ENCODE measurements at regions not wholly inside any gene's neighbourhood (a gene's known extent, or its start where the extent isn't known, plus 50 kb on each side); places are given as distances from the start of the nearest gene placed in this dataset.
A peak's percentile ranks its signal among the peaks of the same experiment; 100 is the strongest.

- WGBS, 2 donors (ENCODE audit: extremely low coverage in 2 of 2, insufficient read length in 2 of 2, insufficient replicate concordance in 1 of 2): no CpG with 5 or more reads among the region's 1 CpG
These were observed 652.1 kb downstream of the TLE4 start for GRCh38 chr9:80223897-80224296.

GRCh38 chr9:80222466-80223169, 650.9 kb downstream of the TLE4 start:
- Histone ChIP-seq H4K91ac (ENCODE audit: low read depth, low read length, poor library complexity) (no peak overlapping the region), H3K14ac (ENCODE audit: low read length) (no peak overlapping the region), H3K4ac (ENCODE audit: low read length) (no peak overlapping the region), H3K23ac (ENCODE audit: low read depth, low read length, poor library complexity) (no peak overlapping the region), H2BK15ac (ENCODE audit: low read length) (no peak overlapping the region), H3K27me3 (ENCODE audit: control insufficient read depth in 3 of 3, insufficient read depth in 3 of 3, low read depth in 1 of 3, low read length in 3 of 3) (no peaks in the 10 kb centered on the region), H3K36me3 (replicated peaks in 1 of 2; ENCODE audit: control insufficient read depth in 2 of 2, insufficient read depth in 2 of 2, low read length in 2 of 2) (no peaks in the 10 kb centered on the region), H3K9ac (ENCODE audit: low read depth, low read length, poor library complexity) (no peak overlapping the region), H3K4me1 (ENCODE audit: control insufficient read depth in 2 of 2, insufficient read depth in 1 of 2, low read depth in 1 of 2, low read length in 2 of 2) (no peaks in the 10 kb centered on the region), H3K4me3 (ENCODE audit: low read length in 2 of 2) (no peak overlapping the region), H3K27ac (replicated peaks; ENCODE audit: low read length) (no peak overlapping the region), H3K4me2 (ENCODE audit: insufficient read depth, low read length, poor library complexity, severe bottlenecking) (no peak overlapping the region), H3K18ac (ENCODE audit: low read length) (no peak overlapping the region), H2BK5ac (ENCODE audit: low read length) (no peak overlapping the region), H2AFZ (ENCODE audit: low read length) (no peak overlapping the region), H2BK120ac (ENCODE audit: low read depth, low read length) (no peak overlapping the region), H2AK5ac (ENCODE audit: low read depth, low read length) (no peak overlapping the region), H3K9me3 (replicated peaks in 1 of 2; ENCODE audit: control insufficient read depth in 2 of 2, insufficient read depth in 1 of 2, low read depth in 1 of 2, low read length in 2 of 2) (no peaks in the 10 kb centered on the region), H2BK12ac (ENCODE audit: low read length) (no peak overlapping the region), H4K8ac (ENCODE audit: low read depth, low read length) (no peak overlapping the region), H3K79me1 (ENCODE audit: low read depth, low read length) (no peaks in the 10 kb centered on the region)
- no peak for DNase-seq (ENCODE audit: low spot score)
- no CpG with 5 or more reads among the region's 3 CpGs for WGBS, 2 donors (ENCODE audit: extremely low coverage in 2 of 2, insufficient read length in 2 of 2, insufficient replicate concordance in 1 of 2)

More at GRCh38 chr9:80223897-80224296, 652.1 kb downstream of the TLE4 start:
- Histone ChIP-seq H3K4ac (ENCODE audit: low read length) (no peak overlapping the region), H2BK5ac (ENCODE audit: low read length) (no peak overlapping the region), H4K91ac (ENCODE audit: low read depth, low read length, poor library complexity) (no peak overlapping the region), H3K14ac (ENCODE audit: low read length) (no peak overlapping the region), H2BK120ac (ENCODE audit: low read depth, low read length) (no peak overlapping the region), H2BK12ac (ENCODE audit: low read length) (no peak overlapping the region), H3K23ac (ENCODE audit: low read depth, low read length, poor library complexity) (no peak overlapping the region), H3K4me3 (ENCODE audit: low read length in 2 of 2) (no peak overlapping the region), H3K9me3 (replicated peaks in 1 of 2; ENCODE audit: control insufficient read depth in 2 of 2, insufficient read depth in 1 of 2, low read depth in 1 of 2, low read length in 2 of 2) (no peaks in the 10 kb centered on the region), H3K18ac (ENCODE audit: low read length) (no peak overlapping the region), H3K79me1 (ENCODE audit: low read depth, low read length) (no peaks in the 10 kb centered on the region), H3K4me2 (ENCODE audit: insufficient read depth, low read length, poor library complexity, severe bottlenecking) (no peak overlapping the region), H3K4me1 (ENCODE audit: control insufficient read depth in 2 of 2, insufficient read depth in 1 of 2, low read depth in 1 of 2, low read length in 2 of 2) (no peaks in the 10 kb centered on the region), H3K36me3 (replicated peaks in 1 of 2; ENCODE audit: control insufficient read depth in 2 of 2, insufficient read depth in 2 of 2, low read length in 2 of 2) (no peaks in the 10 kb centered on the region), H2AK5ac (ENCODE audit: low read depth, low read length) (no peak overlapping the region), H4K8ac (ENCODE audit: low read depth, low read length) (no peak overlapping the region), H2AFZ (ENCODE audit: low read length) (no peak overlapping the region), H3K9ac (ENCODE audit: low read depth, low read length, poor library complexity) (no peak overlapping the region), H2BK15ac (ENCODE audit: low read length) (no peak overlapping the region), H3K27ac (replicated peaks; ENCODE audit: low read length) (no peak overlapping the region), H3K27me3 (ENCODE audit: control insufficient read depth in 3 of 3, insufficient read depth in 3 of 3, low read depth in 1 of 3, low read length in 3 of 3) (no peaks in the 10 kb centered on the region)
- no peak for DNase-seq (ENCODE audit: low spot score)

- no peak overlapping the region for H4K8ac ChIP-seq (ENCODE audit: low read depth, low read length)
- H3K4ac ChIP-seq (ENCODE audit: low read length): no peak overlapping the region
- no peaks in the 10 kb centered on the region for H3K9me3 ChIP-seq (replicated peaks in 1 of 2; ENCODE audit: control insufficient read depth in 2 of 2, insufficient read depth in 1 of 2, low read depth in 1 of 2, low read length in 2 of 2)
- H2BK15ac ChIP-seq (ENCODE audit: low read length): no peak overlapping the region
- no peaks in the 10 kb centered on the region for H3K27me3 ChIP-seq (ENCODE audit: control insufficient read depth in 3 of 3, insufficient read depth in 3 of 3, low read depth in 1 of 3, low read length in 3 of 3)
- no peak overlapping the region for H3K4me3 ChIP-seq (ENCODE audit: low read length in 2 of 2)
- H3K18ac ChIP-seq (ENCODE audit: low read length): no peak overlapping the region
- no peak overlapping the region for H2BK5ac ChIP-seq (ENCODE audit: low read length)
- no peak overlapping the region for H3K14ac ChIP-seq (ENCODE audit: low read length)
- no peak overlapping the region for H2BK120ac ChIP-seq (ENCODE audit: low read depth, low read length)
- H3K79me1 ChIP-seq (ENCODE audit: low read depth, low read length): no peaks in the 10 kb centered on the region
- no peak overlapping the region for H2BK12ac ChIP-seq (ENCODE audit: low read length)
- no peak for DNase-seq (ENCODE audit: low spot score)
- no peak overlapping the region for H3K23ac ChIP-seq (ENCODE audit: low read depth, low read length, poor library complexity)
- H3K4me2 ChIP-seq (ENCODE audit: insufficient read depth, low read length, poor library complexity, severe bottlenecking): no peak overlapping the region
- WGBS, 2 donors (ENCODE audit: extremely low coverage in 2 of 2, insufficient read length in 2 of 2, insufficient replicate concordance in 1 of 2): no CpG with 5 or more reads among the region's 6 CpGs
- no peak overlapping the region for H2AFZ ChIP-seq (ENCODE audit: low read length)
- no peak overlapping the region for H3K27ac ChIP-seq (replicated peaks; ENCODE audit: low read length)
- no peak overlapping the region for H3K9ac ChIP-seq (ENCODE audit: low read depth, low read length, poor library complexity)
- H2AK5ac ChIP-seq (ENCODE audit: low read depth, low read length): no peak overlapping the region
- H3K36me3 ChIP-seq (replicated peaks in 1 of 2; ENCODE audit: control insufficient read depth in 2 of 2, insufficient read depth in 2 of 2, low read length in 2 of 2): no peaks in the 10 kb centered on the region
- H4K91ac ChIP-seq (ENCODE audit: low read depth, low read length, poor library complexity): no peak overlapping the region
- no peaks in the 10 kb centered on the region for H3K4me1 ChIP-seq (ENCODE audit: control insufficient read depth in 2 of 2, insufficient read depth in 1 of 2, low read depth in 1 of 2, low read length in 2 of 2)
These were observed 646.6 kb downstream of the TLE4 start for GRCh38 chr9:80218328-80218727.

- no CpG with 5 or more reads among the region's 8 CpGs for WGBS, 2 donors (ENCODE audit: extremely low coverage in 2 of 2, insufficient read length in 2 of 2, insufficient replicate concordance in 1 of 2)
These were observed 641.8 kb downstream of the TLE4 start for GRCh38 chr9:80213613-80214012.

More at GRCh38 chr9:80213613-80214012, 641.8 kb downstream of the TLE4 start:
- Histone ChIP-seq H2AFZ (ENCODE audit: low read length) (no peak overlapping the region), H3K9ac (ENCODE audit: low read depth, low read length, poor library complexity) (no peak overlapping the region), H4K8ac (ENCODE audit: low read depth, low read length) (peak overlapping the region; percentile 43), H3K4me2 (ENCODE audit: insufficient read depth, low read length, poor library complexity, severe bottlenecking) (no peak overlapping the region), H3K79me1 (ENCODE audit: low read depth, low read length) (no peaks in the 10 kb centered on the region), H3K27ac (replicated peaks; ENCODE audit: low read length) (no peak overlapping the region), H3K4me1 (ENCODE audit: control insufficient read depth in 2 of 2, insufficient read depth in 1 of 2, low read depth in 1 of 2, low read length in 2 of 2) (no peaks in the 10 kb centered on the region), H3K36me3 (replicated peaks in 1 of 2; ENCODE audit: control insufficient read depth in 2 of 2, insufficient read depth in 2 of 2, low read length in 2 of 2) (peaks cover 0 to 2% of the 10 kb centered on the region in 2 donors), H3K4ac (ENCODE audit: low read length) (no peak overlapping the region), H2BK5ac (ENCODE audit: low read length) (no peak overlapping the region), H3K18ac (ENCODE audit: low read length) (peak overlapping the region; percentile 48), H3K27me3 (ENCODE audit: control insufficient read depth in 3 of 3, insufficient read depth in 3 of 3, low read depth in 1 of 3, low read length in 3 of 3) (no peaks in the 10 kb centered on the region), H2AK5ac (ENCODE audit: low read depth, low read length) (peak overlapping the region; percentile 81), H4K91ac (ENCODE audit: low read depth, low read length, poor library complexity) (no peak overlapping the region), H3K23ac (ENCODE audit: low read depth, low read length, poor library complexity) (peak overlapping the region; percentile 87), H3K9me3 (replicated peaks in 1 of 2; ENCODE audit: control insufficient read depth in 2 of 2, insufficient read depth in 1 of 2, low read depth in 1 of 2, low read length in 2 of 2) (peaks cover 0 to 12% of the 10 kb centered on the region in 2 donors), H2BK120ac (ENCODE audit: low read depth, low read length) (no peak overlapping the region), H3K4me3 (ENCODE audit: low read length in 2 of 2) (no peak overlapping the region), H2BK12ac (ENCODE audit: low read length) (no peak overlapping the region), H2BK15ac (ENCODE audit: low read length) (peak overlapping the region; percentile 67), H3K14ac (ENCODE audit: low read length) (no peak overlapping the region)
- DNase-seq (ENCODE audit: low spot score): no peak
